ENCODE measurements at regions not wholly inside any gene's neighbourhood (a gene's known extent, or its start where the extent isn't known, plus 50 kb on each side); places are given as distances from the start of the nearest gene placed in this dataset.

DNA sequence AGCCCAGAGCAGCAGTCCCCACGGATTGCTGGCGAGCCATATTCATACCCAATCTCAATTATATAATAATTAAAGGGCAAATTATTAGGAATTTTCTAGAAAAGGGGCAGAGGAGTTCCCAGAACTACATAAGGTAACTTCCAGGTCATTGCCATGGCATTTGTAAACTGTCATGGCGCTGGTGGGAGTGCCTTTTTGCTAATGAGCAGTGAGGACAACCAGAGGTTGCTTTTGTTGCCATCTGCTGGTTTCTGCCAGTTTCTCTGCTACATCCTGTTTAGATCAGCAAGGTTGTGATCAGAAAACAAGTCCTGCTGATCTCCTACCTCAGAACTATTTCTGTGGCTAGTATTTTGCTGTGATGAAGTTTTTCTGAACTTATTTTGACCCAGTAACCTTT is 159.8 kb upstream of the PIEZO2 start:
- no peak for TF ChIP-seq POLR2A (IDR thresholded peaks at IDR 0.05)
- peak in 1 of 6 experiments; percentile 9 for TF ChIP-seq CTCF (IDR thresholded peaks at IDR 0.05)
